Left lung (tissue), 4 donors: ENCODE measurements at regions not wholly inside any gene's neighbourhood (a gene's known extent, or its start where the extent isn't known, plus 50 kb on each side); places are given as distances from the start of the nearest gene placed in this dataset.
A peak's percentile ranks its signal among the peaks of the same experiment; 100 is the strongest.
"Not testable (repeated sequence)": the region's sequence is repeated elsewhere in the genome, so short reads cannot be mapped to it uniquely, and the experiment has no call there.

Experiments used
- ATAC-seq: fragments of 200-7000 bp; cut with Tn5 transposase; one replicate; pipeline ENCODE4 v1.9.1; 2020; ENCODE audit warnings: moderate library complexity
- DNase-seq, 4 donors: peaks; one replicate each; pipeline ENCODE4 v3.0.0-alpha.2; 2013 to 2020
- H3K27ac ChIP-seq, 2 donors: fragments of 200-600 bp; sonication (generic) in 1 of 2; one replicate each; pipeline versions ENCODE4 v1.5.0 to v1.8.0; 2020 to 2021
- H3K27me3 ChIP-seq, 2 donors: fragments of 200-600 bp; sonication (generic) in 1 of 2; one replicate each; pipeline versions ENCODE4 v1.5.0 to v1.8.0; 2020 to 2021
- H3K36me3 ChIP-seq, 2 donors: fragments of 200-600 bp; sonication (generic) in 1 of 2; one replicate each; pipeline versions ENCODE4 v1.5.0 to v1.8.0; 2020 to 2021
- H3K4me1 ChIP-seq, 2 donors: fragments of 200-600 bp; one replicate each; pipeline ENCODE4 v1.8.0; 2021
- H3K4me3 ChIP-seq, 2 donors: fragments of 200-600 bp; sonication (generic) in 1 of 2; one replicate each; pipeline versions ENCODE4 v1.5.0 to v1.8.0; 2020 to 2021; ENCODE audit warnings: mild to moderate bottlenecking in 1 of 2
- H3K9me3 ChIP-seq, 2 donors: fragments of 200-600 bp; sonication (generic) in 1 of 2; one replicate each; pipeline versions ENCODE4 v1.5.0 to v1.8.0; 2020 to 2021
- CTCF ChIP-seq, 2 donors: fragments of 200-600 bp; sonication (generic) in 1 of 2; IDR thresholded peaks; one replicate each; pipeline versions ENCODE4 v1.5.0 to v1.8.0; 2021; ENCODE audit warnings: antibody characterized with exemption in 2 of 2
- intact Hi-C, 2 donors: fragments of 100-400 bp; cut with DNase I; formaldehyde crosslinking; loops; one replicate each; pipeline versions ENCODE4 v1.11.2 to v1.14.2; 2022
- donor health status: DM: no; HTN: yes; CAD: no.
- donor health status: DM: no; HTN: no; CAD: no.

GRCh38 chr1:188652678-188653077 is 1823.9 kb downstream of the PLA2G4A start:
- no peaks in the 10 kb centered on the region for H3K36me3 ChIP-seq
- H3K4me3 ChIP-seq, result no peak overlapping the region
- H3K9me3 ChIP-seq, result no peaks in the 10 kb centered on the region
- no peaks in the 10 kb centered on the region for H3K27me3 ChIP-seq
- no peaks in the 10 kb centered on the region for H3K4me1 ChIP-seq
- ATAC-seq (no peak), DNase-seq (no peak)
- H3K27ac ChIP-seq, result no peak overlapping the region
- no peak for TF ChIP-seq CTCF (IDR thresholded peaks at IDR 0.05)
- intact Hi-C loops, result no loop called here

GRCh38 chr1:188655966-188656365 is 1821.7 kb downstream of the BRINP3 start:
- H3K36me3 ChIP-seq, H3K4me1 ChIP-seq, intact Hi-C loops, ATAC-seq, H3K27ac ChIP-seq, H3K9me3 ChIP-seq, H3K27me3 ChIP-seq, H3K4me3 ChIP-seq: not testable (repeated sequence)
- DNase-seq, result peak in 1 of 4 donors; percentile 61

- no peak for ATAC-seq
- H3K36me3 ChIP-seq, result no peaks in the 10 kb centered on the region
- no peak for DNase-seq
- no peaks in the 10 kb centered on the region for H3K27me3 ChIP-seq
- no peaks in the 10 kb centered on the region for H3K9me3 ChIP-seq
- no peak overlapping the region for H3K27ac ChIP-seq
- intact Hi-C loops, result no loop called here
- TF ChIP-seq CTCF (IDR thresholded peaks at IDR 0.05), result no peak
- H3K4me3 ChIP-seq, result no peak overlapping the region
- no peaks in the 10 kb centered on the region for H3K4me1 ChIP-seq
These were observed 1817.1 kb downstream of the BRINP3 start for GRCh38 chr1:188660572-188660971.

- no peaks in the 10 kb centered on the region for H3K4me1 ChIP-seq
- no peak for TF ChIP-seq CTCF (IDR thresholded peaks at IDR 0.05)
- peaks cover 0 to 6% of the 10 kb centered on the region in 2 donors for H3K9me3 ChIP-seq
- no peak for ATAC-seq
- no peaks in the 10 kb centered on the region for H3K27me3 ChIP-seq
- no peak overlapping the region for H3K4me3 ChIP-seq
- H3K27ac ChIP-seq, result no peak overlapping the region
- no peaks in the 10 kb centered on the region for H3K36me3 ChIP-seq
- DNase-seq, result no peak
- intact Hi-C loops, result no loop called here
These were observed 1812.2 kb downstream of the BRINP3 start for GRCh38 chr1:188665477-188665876.

- intact Hi-C loops, result no loop called here
- Histone ChIP-seq H3K4me1 (no peaks in the 10 kb centered on the region), H3K27ac (no peak overlapping the region), H3K27me3 (no peaks in the 10 kb centered on the region), H3K9me3 (peaks cover 0 to 8% of the 10 kb centered on the region in 2 donors), H3K4me3 (no peak overlapping the region), H3K36me3 (no peaks in the 10 kb centered on the region)
- TF ChIP-seq CTCF (IDR thresholded peaks at IDR 0.05), result no peak
- no peak for ATAC-seq
- DNase-seq, result no peak
These were observed 1809.6 kb downstream of the BRINP3 start for GRCh38 chr1:188668083-188668482.

GRCh38 chr1:188669728-188670382 is 1807.8 kb downstream of the BRINP3 start:
- peaks cover 0 to 8% of the 10 kb centered on the region in 2 donors for H3K9me3 ChIP-seq
- H3K27ac ChIP-seq, result no peak overlapping the region
- no peak for TF ChIP-seq CTCF (IDR thresholded peaks at IDR 0.05)
- no peak overlapping the region for H3K4me3 ChIP-seq
- no peaks in the 10 kb centered on the region for H3K4me1 ChIP-seq
- no peak for ATAC-seq
- H3K36me3 ChIP-seq, result no peaks in the 10 kb centered on the region
- no peak for DNase-seq
- no peaks in the 10 kb centered on the region for H3K27me3 ChIP-seq
- intact Hi-C loops, result no loop called here
